GM20000 (cell line): ENCODE measurements at regions not wholly inside any gene's neighbourhood (a gene's known extent, or its start where the extent isn't known, plus 50 kb on each side); places are given as distances from the start of the nearest gene placed in this dataset.

ENCODE experiments used
- DNase-seq: peaks from one replicate; pipeline ENCODE4 v3.0.0; 2012; ENCODE audit warnings: low spot score
- TF ChIP-seq, protein P1 (sequence below): IDR thresholded peaks from 2 replicates; pipeline ENCODE4 v1.5.1; 2012; ENCODE audit warnings: mild to moderate bottlenecking, control low read depth; ENCODE audit errors: extremely low read depth, missing control alignments

GRCh38 chr3:3240986-3241385 is 61.5 kb upstream of the CRBN start:
- TF ChIP-seq, protein P1, sequence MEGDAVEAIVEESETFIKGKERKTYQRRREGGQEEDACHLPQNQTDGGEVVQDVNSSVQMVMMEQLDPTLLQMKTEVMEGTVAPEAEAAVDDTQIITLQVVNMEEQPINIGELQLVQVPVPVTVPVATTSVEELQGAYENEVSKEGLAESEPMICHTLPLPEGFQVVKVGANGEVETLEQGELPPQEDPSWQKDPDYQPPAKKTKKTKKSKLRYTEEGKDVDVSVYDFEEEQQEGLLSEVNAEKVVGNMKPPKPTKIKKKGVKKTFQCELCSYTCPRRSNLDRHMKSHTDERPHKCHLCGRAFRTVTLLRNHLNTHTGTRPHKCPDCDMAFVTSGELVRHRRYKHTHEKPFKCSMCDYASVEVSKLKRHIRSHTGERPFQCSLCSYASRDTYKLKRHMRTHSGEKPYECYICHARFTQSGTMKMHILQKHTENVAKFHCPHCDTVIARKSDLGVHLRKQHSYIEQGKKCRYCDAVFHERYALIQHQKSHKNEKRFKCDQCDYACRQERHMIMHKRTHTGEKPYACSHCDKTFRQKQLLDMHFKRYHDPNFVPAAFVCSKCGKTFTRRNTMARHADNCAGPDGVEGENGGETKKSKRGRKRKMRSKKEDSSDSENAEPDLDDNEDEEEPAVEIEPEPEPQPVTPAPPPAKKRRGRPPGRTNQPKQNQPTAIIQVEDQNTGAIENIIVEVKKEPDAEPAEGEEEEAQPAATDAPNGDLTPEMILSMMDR: no peak

DNA sequence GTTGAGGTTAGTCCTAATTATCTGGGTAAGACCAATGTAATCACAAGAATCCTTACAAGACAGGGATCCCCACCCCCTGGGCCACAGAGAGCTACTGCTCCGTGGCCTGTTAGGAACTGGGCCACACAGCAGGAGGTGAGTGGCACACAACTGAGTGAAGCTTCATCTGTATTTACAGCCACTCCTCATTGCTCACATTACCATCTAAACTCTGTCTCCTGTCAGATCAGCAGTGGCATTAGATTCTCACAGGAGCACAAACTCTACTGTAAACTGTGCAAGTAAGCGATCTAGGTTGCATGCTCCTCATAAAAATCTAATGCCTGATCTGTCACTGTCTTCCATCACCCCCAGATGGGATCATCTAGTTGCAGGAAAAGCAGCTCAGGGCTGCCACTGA is 58.5 kb upstream of the CRBN start:
- TF ChIP-seq, protein P1: no peak
- DNase-seq: no peak

More at GRCh38 chr3:3240986-3241385, 61.5 kb upstream of the CRBN start:
- no peak for DNase-seq

DNA sequence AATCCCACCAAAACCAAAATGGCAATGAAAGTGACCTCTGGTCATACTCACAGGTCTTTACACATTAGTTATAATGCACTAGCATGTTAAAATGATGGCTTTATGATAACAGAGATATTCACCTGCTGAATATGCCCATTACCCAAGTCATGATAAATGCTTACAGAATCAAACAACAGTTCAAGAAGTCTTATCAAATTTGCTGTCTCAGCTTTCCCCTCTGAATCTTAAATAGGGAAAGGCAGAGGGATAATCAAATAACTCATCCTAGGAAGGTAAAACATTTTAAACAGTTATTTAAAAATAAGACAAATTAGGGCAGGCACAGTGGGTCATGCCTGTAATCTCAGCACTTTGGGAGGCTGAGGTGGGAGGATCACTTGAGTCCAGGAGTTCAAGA is 52.8 kb upstream of the CRBN start:
- TF ChIP-seq, protein P1: no peak

More for the DNA sequence above, 52.8 kb upstream of the CRBN start:
- no peak for DNase-seq
